ENCODE measurements at regions not wholly inside any gene's neighbourhood (a gene's known extent, or its start where the extent isn't known, plus 50 kb on each side); places are given as distances from the start of the nearest gene placed in this dataset.

- TF ChIP-seq CBX8 (IDR thresholded peaks at IDR 0.05; ENCODE audit: borderline replicate concordance, low read depth, low read length) (no peak), BACH1 (IDR thresholded peaks at IDR 0.05; ENCODE audit: low read length) (no peak), BCL11A (IDR thresholded peaks at IDR 0.05; ENCODE audit: low read depth in 2 of 2, low read length in 2 of 2) (no peak), NRF1 (IDR thresholded peaks at IDR 0.05; ENCODE audit: low read depth, low read length) (no peak), RAD21 (IDR thresholded peaks at IDR 0.05 in 1 of 2, conservative IDR thresholded peaks at IDR 0.05 in 1 of 2; ENCODE audit: low read depth in 2 of 2, low read length in 2 of 2) (no peak), KDM4A (IDR thresholded peaks at IDR 0.05; ENCODE audit: low read depth, low read length, severe bottlenecking) (no peak), TAF1 (IDR thresholded peaks at IDR 0.05; ENCODE audit: low read depth, low read length) (no peak), SIRT6 (IDR thresholded peaks at IDR 0.05; ENCODE audit: low read length) (no peak)
Observed at GRCh38 chr5:130624805-130625204, 540.3 kb downstream of the HINT1 start (continued).

Data from H1 (cell line).